Activated CD8-positive, alpha-beta memory T cell treated with anti-CD3 and anti-CD28 coated beads for 48 hours (primary cell): ENCODE measurements at regions not wholly inside any gene's neighbourhood (a gene's known extent, or its start where the extent isn't known, plus 50 kb on each side); places are given as distances from the start of the nearest gene placed in this dataset.
A peak's percentile ranks its signal among the peaks of the same experiment; 100 is the strongest.
"Not testable (repeated sequence)": the region's sequence is repeated elsewhere in the genome, so short reads cannot be mapped to it uniquely, and the experiment has no call there.

Experiments used
- DNase-seq, 3 experiments: peaks; one replicate each; pipeline ENCODE4 v3.0.0-alpha.2; 2020; ENCODE audit warnings: low read depth in 2 of 3, low spot score in 2 of 3

DNA sequence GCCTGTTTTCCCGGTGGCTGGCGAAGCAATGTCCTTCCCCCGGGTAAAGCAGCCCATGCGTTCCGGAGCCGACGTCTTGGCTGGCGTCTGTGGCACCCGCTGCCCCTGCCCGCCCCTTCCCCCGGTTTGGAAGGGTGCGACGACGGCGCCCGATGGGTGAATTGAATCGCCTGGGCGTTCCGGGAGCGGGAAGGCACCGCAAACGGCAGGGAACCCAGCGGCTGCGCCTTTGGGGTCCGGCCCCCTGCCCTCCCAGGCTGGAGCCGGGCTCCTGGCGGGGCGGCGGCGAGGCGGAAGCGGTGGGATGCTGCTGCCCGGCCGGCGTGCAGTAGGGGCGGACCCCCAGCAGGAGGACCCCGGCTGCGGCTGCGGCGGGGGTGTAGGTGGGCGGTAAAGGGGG, 123.6 kb upstream of the RHOU start:
- DNase-seq, result not testable (repeated sequence)

DNA sequence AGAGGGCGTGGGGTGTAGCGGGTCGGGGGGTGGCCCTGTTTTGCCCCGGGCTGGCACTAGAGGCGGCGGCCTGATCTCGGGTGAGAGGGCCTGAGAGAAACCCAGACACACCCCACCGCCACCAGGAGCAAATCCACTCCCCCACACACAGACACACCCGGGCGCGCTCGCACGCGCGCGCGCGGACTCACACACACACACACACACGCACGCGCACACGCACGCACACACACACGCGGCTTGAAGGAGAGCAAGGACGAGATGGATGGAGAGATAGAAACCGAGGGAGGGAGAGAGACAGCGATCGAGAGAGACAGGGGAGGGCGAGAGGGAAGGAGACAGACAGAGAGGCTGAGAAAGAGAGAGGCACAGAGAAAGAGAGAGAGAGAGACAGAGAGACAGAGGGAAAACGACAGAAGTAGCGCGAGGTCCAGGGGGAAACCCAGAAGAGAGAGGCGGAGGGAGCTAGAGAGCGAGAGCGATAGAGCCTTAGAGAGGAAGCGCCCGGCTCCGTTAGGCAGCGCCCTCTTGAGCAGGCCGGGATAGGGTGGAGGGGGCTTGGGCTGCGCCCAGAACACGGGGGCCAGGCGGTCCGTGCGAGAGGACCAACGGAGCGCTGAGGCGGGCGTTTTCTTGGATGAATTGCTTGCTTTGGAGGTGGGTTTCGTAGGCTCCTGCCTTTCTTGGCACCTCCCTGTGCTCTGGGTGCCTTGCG, 113.1 kb upstream of the RHOU start:
- DNase-seq, result not testable (repeated sequence)

DNA sequence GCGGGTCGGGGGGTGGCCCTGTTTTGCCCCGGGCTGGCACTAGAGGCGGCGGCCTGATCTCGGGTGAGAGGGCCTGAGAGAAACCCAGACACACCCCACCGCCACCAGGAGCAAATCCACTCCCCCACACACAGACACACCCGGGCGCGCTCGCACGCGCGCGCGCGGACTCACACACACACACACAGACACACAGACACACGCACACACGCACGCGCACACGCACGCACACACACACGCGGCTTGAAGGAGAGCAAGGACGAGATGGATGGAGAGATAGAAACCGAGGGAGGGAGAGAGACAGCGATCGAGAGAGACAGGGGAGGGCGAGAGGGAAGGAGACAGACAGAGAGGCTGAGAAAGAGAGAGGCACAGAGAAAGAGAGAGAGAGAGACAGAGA, 108.8 kb upstream of the RHOU start:
- DNase-seq, result not testable (repeated sequence)

DNA sequence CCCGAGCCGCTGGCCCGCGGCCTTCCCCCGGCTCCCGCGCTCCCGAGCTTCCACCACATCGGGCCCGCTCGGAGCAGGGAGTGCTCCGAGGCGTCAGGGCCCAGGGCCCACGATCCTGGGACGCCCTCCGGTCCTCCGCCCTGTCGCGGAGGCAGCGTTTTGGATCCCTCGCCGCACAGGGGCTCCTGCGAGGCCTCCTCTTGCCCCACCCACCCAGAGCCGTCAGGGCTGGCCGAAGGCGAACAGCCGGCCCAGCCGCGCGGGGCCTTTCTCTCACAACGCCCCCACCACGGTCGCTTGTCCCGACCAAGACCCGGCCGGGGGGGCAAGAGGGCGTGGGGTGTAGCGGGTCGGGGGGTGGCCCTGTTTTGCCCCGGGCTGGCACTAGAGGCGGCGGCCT, 102.4 kb upstream of the RHOU start:
- not testable (repeated sequence) for DNase-seq

DNA sequence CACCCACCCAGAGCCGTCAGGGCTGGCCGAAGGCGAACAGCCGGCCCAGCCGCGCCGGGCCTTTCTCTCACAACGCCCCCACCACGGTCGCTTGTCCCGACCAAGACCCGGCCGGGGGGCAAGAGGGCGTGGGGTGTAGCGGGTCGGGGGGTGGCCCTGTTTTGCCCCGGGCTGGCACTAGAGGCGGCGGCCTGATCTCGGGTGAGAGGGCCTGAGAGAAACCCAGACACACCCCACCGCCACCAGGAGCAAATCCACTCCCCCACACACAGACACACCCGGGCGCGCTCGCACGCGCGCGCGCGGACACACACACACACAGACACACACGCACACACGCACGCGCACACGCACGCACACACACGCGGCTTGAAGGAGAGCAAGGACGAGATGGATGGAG, 100.0 kb upstream of the RHOU start:
- peak; percentile 27 to 43 (median 31) for DNase-seq

DNA sequence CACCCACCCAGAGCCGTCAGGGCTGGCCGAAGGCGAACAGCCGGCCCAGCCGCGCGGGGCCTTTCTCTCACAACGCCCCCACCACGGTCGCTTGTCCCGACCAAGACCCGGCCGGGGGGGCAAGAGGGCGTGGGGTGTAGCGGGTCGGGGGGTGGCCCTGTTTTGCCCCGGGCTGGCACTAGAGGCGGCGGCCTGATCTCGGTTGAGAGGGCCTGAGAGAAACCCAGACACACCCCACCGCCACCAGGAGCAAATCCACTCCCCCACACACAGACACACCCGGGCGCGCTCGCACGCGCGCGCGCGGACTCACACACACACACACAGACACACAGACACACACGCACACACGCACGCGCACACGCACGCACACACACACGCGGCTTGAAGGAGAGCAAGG, 97.8 kb upstream of the RHOU start:
- DNase-seq, result not testable (repeated sequence)

DNA sequence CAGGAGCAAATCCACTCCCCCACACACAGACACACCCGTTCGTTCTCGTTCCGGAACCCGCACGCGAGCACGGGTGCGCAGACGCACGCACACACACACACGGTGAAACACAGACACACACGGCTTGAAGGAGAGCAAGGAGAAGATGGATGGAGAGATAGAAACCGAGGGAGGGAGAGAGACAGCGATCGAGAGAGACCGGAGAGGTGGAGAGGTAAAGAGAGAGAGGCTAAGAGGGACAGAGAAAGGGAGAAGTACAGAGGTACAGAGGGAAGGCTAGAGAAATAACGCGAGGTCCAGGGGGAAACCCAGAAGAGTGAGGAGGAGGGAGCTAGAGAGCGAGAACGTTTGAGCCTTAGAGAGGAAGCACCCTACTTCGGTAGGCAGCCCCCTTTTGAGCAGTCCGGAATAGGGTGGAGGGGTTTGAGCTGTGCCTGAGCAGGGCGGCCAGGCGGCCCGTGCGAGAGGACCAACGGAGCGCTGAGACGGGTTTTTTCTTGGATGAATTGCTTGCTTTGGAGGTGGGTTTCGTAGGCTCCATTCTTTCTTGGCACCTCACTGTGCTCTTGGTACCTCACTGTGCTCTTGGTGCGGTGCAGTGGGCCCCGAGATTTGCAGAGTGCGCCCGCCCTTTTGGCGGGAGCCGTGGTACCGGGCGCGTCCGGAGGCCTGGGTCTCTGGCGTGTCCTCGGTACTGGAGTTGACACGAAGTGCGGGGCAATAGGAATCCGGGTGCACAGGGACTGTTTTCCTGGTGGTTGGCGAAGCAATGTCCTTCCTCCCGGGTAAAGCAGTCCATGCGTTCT, 88.4 kb upstream of the RHOU start:
- DNase-seq, result peak in 1 of 3 experiments; percentile 24

DNA sequence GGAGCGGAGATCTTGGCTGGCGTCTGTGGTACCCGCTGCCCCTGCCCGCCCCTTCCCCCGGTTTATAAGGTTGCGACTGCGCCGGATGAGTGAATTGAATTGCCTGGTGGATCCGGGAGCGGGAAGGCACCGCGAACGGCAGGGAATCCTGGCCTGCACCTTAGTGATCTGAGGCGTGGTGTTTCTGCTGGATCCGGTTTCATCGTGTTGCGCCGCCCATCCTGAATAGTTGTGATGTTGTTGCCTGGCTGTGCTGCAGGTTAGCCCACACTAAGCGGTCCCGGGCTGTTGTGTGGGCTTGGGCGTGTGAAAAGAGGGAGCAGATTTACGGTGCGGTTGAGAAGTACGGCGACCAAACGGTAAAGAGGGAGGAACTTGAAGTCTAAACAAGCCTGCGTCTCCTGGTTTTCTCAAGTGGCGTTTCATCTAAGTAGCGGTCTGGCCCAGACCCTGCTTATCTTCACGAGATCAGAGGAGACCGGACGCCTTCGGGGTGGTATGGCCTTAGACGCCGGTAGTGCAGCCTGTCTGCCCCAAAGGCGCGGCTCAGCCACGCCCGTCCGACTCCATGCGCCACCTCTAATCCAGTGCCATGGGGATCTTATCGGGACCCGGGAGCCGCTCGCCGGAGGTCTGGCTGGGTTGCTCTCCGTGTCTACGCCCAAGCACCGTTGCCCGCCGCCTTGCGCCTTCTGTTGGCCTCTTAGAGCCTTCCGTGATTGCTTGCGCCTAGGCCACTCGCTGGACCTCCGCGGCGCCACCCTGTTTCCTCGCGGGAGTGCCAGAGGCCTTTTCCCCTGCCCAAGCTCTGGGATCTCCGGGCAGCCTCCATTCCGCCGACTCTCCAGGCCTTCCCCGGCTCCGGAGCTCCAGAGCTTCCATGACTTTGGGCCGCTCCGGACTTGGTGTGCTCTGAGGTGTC, 87.5 kb upstream of the RHOU start:
- DNase-seq, result no peak

DNA sequence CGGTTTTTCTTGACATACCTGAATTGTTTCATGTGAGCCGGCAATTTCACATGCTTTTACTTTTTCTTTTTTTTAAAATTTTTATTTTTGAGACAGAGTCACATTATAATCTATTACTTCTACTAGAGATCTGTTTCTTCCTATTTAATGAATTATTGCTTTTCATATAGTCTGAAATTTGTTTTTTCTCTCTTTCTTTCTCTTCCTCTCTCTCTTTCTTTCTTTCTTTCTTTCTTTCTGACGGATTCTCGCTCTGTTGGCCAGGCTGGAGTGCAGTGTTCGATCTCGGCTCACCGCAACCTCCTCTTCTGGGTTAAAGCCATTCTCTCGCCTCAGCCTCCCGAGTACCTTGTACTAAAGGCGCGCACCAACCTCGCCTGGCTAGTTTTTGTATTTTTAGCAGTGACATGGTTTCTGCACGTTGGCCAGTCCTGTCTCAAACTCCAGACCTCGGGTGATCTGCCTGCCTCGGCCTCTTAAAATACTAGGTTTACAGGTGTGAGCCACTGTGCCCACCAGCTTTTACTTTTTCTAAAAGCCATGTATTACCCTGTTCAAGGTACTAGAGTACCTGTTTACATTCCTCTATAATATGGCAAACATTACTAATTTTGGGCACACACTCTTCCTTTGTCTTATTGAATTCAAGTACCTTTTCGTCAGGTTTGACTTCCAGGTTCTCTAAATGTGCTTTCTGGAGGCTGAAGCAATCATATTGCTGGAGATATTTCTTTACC, 86.5 kb upstream of the RHOU start:
- DNase-seq, result no peak

DNA sequence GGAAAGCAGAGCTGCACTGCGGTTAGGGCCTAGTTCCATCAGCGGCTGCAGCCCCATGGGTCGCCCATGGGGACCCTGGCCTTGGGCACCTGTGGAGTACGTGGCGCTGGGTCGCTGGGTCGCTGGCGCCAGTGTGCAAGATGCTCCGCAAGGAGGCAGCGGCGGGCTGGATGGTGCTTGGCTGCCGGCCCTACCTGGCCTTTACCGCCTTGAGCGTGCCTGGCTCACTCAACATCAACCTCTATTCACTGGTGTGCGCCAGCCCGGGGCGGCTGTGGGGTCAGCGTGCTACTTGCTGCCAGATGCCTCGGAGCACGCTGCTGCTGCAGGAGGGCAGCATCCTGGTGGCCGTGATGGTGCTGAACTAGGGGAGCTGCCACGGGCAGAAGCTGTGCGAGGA, 85.1 kb upstream of the RHOU start:
- no peak for DNase-seq

DNA sequence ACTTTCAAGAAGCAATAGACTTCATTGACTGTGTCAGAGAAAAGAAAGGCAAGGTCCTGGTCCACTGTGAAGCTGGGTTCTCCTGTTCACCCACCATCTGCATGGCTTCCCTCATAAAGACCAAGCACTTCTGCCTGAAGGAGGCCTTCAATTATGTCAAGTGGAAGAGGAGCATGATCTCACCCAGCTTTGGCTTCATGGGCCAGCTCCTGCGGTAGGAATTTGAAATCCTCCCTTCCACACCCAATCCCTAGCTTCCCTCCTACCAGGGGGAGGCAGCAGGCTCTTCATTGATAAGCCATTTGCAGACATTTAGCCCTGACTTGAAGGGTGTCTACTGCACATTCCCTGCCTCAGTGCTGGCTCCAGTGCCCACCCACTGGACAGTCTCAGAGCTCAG, 84.3 kb upstream of the RHOU start:
- DNase-seq, result no peak

DNA sequence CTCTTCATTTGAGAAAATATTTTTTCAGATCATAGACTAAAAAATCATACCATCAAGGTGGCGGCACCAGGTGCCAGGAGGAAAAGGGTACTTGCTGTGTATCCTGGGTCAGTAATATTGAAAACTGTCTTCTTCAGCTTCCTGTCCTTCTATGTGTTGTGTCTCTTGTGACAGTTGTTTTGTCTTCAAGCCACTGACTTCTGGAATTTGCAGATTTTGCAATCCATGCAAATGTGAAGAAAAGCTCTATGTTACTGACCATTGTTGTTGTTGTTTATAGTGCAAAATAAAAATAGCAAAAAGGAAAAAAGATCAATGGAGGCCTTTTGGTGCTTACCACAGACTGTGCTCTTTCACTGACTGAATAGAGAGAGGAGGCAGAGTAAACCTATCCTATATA, 83.2 kb upstream of the RHOU start:
- no peak for DNase-seq

DNA sequence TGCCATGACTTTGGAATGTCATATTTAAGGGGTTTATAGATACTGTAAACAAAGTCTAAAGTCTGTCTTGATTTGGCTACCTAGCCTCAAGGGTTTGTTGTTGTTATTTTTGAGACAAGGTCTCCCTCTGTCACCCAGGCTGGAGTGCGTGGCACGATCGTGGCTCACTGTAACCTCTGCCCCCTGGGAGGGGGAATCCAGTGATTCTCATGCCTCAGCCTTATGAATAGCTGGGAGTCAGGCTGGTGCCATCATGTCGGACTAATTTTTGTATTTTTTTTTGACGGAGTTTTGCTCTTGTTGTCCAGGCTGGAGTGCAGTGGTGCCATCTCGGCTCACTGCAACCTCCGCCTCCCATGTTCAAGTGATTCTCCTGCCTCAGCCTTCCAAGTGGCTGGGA, 82.2 kb upstream of the RHOU start:
- not testable (repeated sequence) for DNase-seq

DNA sequence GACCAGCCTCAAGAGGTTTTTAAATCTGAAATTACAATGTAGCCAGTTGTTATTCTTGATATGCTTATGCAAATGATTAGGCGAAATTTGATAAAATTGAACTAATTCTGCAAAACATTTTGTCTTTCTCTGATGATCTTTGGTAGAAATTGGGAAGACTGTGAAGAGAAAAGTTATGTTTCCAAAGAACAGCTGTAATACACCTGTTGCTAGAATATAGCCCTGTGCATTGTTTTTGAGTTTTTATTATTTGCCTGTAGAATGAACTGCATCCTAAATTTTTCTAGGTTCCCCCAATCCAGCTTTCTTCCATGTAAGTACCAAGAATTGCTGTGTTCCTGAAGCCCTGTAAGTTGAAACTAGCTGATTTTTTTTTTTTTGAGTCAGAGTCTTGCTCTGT, 81.5 kb upstream of the RHOU start:
- no peak for DNase-seq

DNA sequence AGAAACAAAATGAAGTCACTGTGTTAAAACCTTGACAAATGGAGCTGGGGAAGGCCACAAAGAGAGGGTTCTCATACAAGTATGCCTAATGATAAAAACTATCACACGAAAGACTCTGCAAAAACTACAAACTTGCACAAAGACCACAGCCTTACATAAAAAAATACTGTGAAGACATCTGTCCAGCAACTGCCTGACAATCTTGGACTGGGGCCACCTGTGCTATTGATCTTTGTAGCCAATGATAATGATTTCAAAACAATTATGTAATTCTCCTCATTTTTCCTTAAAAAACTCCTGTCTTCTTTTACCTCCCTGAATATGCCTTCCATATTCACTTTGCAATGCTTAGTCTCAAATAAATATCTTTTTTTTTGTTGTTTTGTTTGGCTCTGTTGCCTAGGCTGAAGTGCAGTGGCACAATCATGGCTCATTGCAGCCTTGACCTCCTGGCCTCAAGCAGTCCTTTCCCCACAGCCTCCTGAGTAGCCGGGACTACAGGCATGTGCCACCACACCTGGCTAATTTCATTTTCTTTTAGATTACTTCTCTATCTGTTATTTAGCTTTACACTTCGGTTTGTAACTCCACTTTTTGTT, 79.4 kb upstream of the RHOU start:
- no peak for DNase-seq

DNA sequence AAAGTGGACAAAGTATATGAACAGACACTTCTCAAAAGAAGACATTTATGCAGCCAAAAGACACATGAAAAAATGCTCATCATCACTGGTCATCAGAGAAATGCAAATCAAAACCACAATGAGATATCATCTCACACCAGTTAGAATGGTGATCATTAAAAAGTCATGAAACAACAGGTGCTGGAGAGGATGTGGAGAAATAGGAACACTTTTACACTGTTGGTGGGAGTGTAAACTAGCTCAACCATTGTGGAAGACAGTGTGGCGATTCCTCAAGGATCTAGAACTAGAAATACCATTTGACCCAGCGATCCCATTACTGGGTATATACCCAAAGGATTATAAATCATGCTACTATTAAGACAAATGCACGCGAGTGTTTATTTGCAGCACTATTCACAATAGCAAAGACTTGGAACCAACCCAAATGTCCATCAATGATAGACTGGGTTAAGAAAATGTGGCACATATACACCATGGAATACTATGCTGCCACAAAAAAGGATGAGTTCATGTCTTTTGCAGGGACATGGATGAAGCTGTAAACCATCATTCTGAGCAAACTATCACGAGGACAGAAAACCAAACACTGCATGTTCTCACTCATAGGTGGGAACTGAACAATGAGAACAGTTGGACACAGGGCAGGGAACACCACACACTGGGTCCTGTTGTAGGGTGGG, 73.1 kb upstream of the RHOU start:
- not testable (repeated sequence) for DNase-seq

DNA sequence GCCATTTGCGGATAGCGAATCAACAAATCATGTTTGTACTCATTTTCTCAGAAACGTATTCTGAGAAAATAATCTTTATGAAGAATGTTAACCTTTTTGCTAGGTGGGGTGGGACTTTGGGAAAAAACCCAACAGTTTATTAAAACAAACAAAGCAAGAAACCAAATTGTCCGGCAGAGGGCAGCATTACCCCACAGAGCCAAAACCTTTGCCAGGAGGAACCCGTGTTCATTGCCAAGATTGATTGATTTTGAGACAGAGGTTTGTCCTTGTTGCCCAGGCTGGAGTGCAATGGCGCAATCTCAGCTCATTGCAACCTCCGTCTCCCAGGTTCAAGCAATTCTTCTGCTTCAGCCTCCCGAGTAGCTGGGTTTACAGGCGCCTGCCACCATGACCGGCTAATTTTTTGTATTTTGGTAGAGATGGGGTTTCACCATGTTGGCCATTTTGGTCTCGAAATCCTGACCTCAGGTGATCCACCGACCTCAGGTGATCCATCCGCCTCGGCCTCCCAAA, 70.8 kb upstream of the RHOU start:
- DNase-seq, result peak; percentile 15 to 62 (median 61)

DNA sequence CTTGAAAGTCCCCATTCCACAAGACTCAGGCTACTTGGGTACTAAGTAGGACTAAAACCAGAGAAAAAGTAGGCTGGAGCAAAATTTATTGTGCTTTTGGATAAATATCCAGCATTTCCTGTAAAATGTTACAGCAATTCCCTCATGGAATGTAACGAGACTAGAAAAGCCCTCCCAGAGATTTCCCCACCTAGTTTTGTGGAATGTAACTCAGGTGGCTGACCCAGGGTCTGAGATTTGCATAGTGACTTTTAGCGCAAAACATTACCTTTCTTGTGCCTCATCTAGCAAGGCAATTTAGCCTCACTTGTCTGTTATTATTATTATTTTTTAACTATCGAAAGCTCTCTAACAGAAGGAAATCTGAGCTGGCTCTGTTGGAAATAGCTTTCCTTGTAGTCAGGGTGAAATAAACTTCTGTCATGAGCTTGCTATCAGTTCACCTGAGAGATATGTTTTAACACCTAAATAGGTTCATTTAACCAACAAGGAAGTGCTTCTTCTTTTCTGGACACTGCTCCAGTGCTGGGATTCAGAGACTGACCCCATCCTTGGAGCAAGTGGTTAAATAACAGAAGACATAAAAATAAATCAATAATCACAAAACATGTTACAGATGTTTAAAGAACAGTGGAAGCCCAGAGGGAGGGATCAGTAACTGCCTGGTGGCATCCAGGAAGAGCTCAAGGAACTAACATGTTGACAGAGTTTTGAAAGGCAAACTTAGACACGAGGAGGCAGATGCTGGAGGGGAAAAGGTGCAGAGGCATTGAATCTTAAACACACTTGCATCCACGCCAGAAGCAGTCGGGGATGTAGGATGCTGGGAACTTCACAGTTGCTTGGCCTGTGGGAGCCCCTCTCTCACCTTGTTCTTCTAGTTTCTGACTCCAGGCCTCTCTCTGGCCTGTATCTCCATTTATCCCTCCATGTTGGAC, 68.3 kb upstream of the RHOU start:
- no peak for DNase-seq
